Prostate gland (tissue), 2 donors: ENCODE measurements at regions not wholly inside any gene's neighbourhood (a gene's known extent, or its start where the extent isn't known, plus 50 kb on each side); places are given as distances from the start of the nearest gene placed in this dataset.

Experiments used
- DNase-seq: peaks from one replicate; pipeline ENCODE4 v3.0.0-alpha.2; 2019; ENCODE audit warnings: low spot score
- H3K27ac ChIP-seq, 2 donors: fragments of 200-600 bp; sonication (generic); 2 replicates each; pipeline ENCODE4 v1.5.1; 2017 to 2019
- H3K27me3 ChIP-seq: fragments of 200-600 bp; sonication (generic); replicated peaks from 2 replicates; pipeline ENCODE4 v1.5.1; 2019; ENCODE audit not compliant: insufficient read depth
- H3K36me3 ChIP-seq, 2 donors: fragments of 200-600 bp; sonication (generic); 1 replicate in 1 of 2; 2 replicates in 1 of 2; pipeline versions ENCODE4 v1.5.1 to v1.8.1; 2017 to 2019
- H3K4me1 ChIP-seq: fragments of 200-600 bp; sonication (generic); replicated peaks from 2 replicates; pipeline ENCODE4 v1.5.1; 2019
- H3K4me3 ChIP-seq, 2 donors: fragments of 200-600 bp; sonication (generic); 2 replicates each; pipeline ENCODE4 v1.5.1; 2017 to 2019
- H3K9me3 ChIP-seq: fragments of 200-600 bp; sonication (generic); 2 replicates; pipeline ENCODE4 v1.5.1; 2017
- CTCF ChIP-seq, 4 experiments: fragments of 200-600 bp in 2 of 4; fragments of 450-650 bp in 2 of 4; sonication (generic) in 2 of 4; IDR thresholded peaks; 1 replicate in 3 of 4; 2 replicates in 1 of 4; pipeline ENCODE4 v1.5.1; 2016 to 2019; ENCODE audit warnings: antibody characterized with exemption in 4 of 4, mild to moderate bottlenecking in 2 of 4, moderate library complexity in 2 of 4
- POLR2A ChIP-seq: fragments of 450-650 bp; IDR thresholded peaks from one replicate; pipeline ENCODE4 v1.6.1; 2016; ENCODE audit warnings: antibody characterized with exemption, mild to moderate bottlenecking
- POLR2AphosphoS5 ChIP-seq: sonication (generic); formaldehyde crosslinking; IDR thresholded peaks from one replicate; pipeline ENCODE4 v1.6.1; 2017; ENCODE audit warnings: antibody characterized with exemption
- WGBS: methylation state at CpG from one replicate; pipeline ENCODE4 v1.1.5; 2018; 5-methylcytosine and 5-hydroxymethylcytosine counted together
- intact Hi-C: fragments of 100-400 bp; cut with DNase I; formaldehyde crosslinking; loops from one replicate; pipeline ENCODE4 v1.14.2; 2022

- H3K27ac ChIP-seq: no peak overlapping the region
- DNase-seq: no peak
- H3K4me3 ChIP-seq: no peak overlapping the region
- WGBS: 92% methylated on average over 2 of the region's 2 CpGs
- intact Hi-C loops: no loop called here
- H3K36me3 ChIP-seq: no peaks in the 10 kb centered on the region
- H3K27me3 ChIP-seq: no peaks in the 10 kb centered on the region
- no peaks in the 10 kb centered on the region for H3K4me1 ChIP-seq
- no peaks in the 10 kb centered on the region for H3K9me3 ChIP-seq
- TF ChIP-seq POLR2AphosphoS5: no peak
- no peak for TF ChIP-seq CTCF (IDR thresholded peaks at IDR 0.05)
- no peak for TF ChIP-seq POLR2A
Measured at GRCh38 chr3:106731230-106731629, 646.0 kb upstream of the CCDC54 start.

- 88% methylated on average over 1 of the region's 1 CpG for WGBS
- Histone ChIP-seq H3K27me3 (no peaks in the 10 kb centered on the region), H3K27ac (no peak overlapping the region), H3K4me3 (no peak overlapping the region), H3K4me1 (no peaks in the 10 kb centered on the region), H3K36me3 (no peaks in the 10 kb centered on the region), H3K9me3 (no peaks in the 10 kb centered on the region)
- TF ChIP-seq CTCF (IDR thresholded peaks at IDR 0.05) (no peak), POLR2A (no peak), POLR2AphosphoS5 (no peak)
- DNase-seq: no peak
- intact Hi-C loops: no loop called here
Measured at GRCh38 chr3:106734712-106735111, 642.5 kb upstream of the CCDC54 start.

DNA sequence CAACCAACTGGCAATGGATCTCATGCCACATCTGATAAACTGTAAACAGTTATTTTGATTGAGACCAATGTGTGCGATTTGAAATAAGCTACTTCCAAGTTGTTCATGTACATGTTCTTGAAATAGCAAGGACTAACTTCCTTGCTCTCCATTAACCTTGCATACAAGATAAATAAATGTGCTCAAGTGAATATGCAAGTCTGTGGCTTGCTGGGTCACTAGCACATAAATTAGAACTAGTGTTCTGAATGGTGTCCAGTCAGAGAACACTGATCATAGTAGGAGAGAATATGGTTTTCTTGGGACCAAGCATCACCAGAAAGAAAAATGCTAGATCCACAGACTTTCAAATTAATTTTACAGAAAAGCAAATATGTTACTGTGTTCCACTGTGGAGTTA, 640.0 kb upstream of the CCDC54 start:
- no peak overlapping the region for H3K27ac ChIP-seq
- intact Hi-C loops: no loop called here
- no peaks in the 10 kb centered on the region for H3K9me3 ChIP-seq
- H3K4me3 ChIP-seq: no peak overlapping the region
- 78% methylated on average over 1 of the region's 1 CpG for WGBS
- no peaks in the 10 kb centered on the region for H3K4me1 ChIP-seq
- no peaks in the 10 kb centered on the region for H3K36me3 ChIP-seq
- no peaks in the 10 kb centered on the region for H3K27me3 ChIP-seq
- TF ChIP-seq POLR2AphosphoS5: no peak
- DNase-seq: no peak

GRCh38 chr3:106740116-106740515, 637.1 kb upstream of the CCDC54 start:
- WGBS: 97% methylated on average over 1 of the region's 1 CpG
- Histone ChIP-seq H3K27ac (no peak overlapping the region), H3K4me3 (no peak overlapping the region), H3K27me3 (no peaks in the 10 kb centered on the region), H3K4me1 (no peaks in the 10 kb centered on the region), H3K9me3 (no peaks in the 10 kb centered on the region), H3K36me3 (no peaks in the 10 kb centered on the region)
- intact Hi-C loops: no loop called here
- no peak for TF ChIP-seq POLR2AphosphoS5
- TF ChIP-seq POLR2A: no peak
- no peak for TF ChIP-seq CTCF (IDR thresholded peaks at IDR 0.05)
- no peak for DNase-seq

DNA sequence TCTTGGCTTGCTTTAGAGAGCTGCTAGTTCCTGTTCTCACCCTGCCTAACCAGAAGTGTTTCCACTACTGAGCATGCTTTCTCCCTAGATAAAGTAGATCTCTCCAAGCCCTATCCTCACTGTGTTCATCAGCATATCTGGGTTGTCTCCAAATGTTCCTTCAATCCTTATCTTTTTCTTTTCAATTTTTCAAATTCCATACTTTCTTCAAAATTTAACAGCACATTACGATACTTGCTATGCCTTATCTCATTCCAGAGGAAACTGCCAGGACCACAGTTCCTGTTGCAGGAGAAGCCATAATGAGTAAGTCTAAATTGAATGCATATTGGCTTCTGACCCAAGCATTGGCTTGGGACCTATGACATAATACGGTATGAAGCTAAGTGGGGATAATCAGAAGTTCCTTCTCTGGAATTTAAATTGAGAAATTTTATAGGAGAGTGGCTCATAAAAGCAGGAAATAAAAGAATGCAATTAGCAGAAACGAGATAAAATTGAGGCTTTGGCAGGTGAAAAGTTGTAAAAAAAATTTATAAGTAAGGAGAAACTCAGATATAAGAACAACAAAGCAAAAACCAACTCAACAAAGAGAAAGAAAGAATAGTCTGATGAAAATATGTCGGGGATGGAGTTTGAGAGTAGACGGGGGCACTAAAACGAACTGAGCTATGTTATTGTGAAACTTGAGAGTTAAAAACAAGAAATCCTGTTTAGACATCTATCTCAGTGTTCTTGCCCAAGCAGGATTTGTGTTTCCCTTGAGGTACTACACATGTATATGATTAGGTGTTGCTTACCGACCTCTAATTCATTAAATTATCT, 631.7 kb upstream of the CCDC54 start:
- Histone ChIP-seq H3K4me1 (no peaks in the 10 kb centered on the region), H3K4me3 (no peak overlapping the region), H3K27me3 (no peaks in the 10 kb centered on the region), H3K9me3 (no peaks in the 10 kb centered on the region), H3K36me3 (no peaks in the 10 kb centered on the region), H3K27ac (no peak overlapping the region)
- TF ChIP-seq POLR2A (no peak), CTCF (IDR thresholded peaks at IDR 0.05) (no peak), POLR2AphosphoS5 (no peak)
- 34% methylated on average over 7 of the region's 7 CpGs for WGBS
- intact Hi-C loops: no loop called here
- DNase-seq: no peak
